Stromal cell of bone marrow (primary cell): ENCODE measurements at regions not wholly inside any gene's neighbourhood (a gene's known extent, or its start where the extent isn't known, plus 50 kb on each side); places are given as distances from the start of the nearest gene placed in this dataset.
"Not testable (repeated sequence)": the region's sequence is repeated elsewhere in the genome, so short reads cannot be mapped to it uniquely, and the experiment has no call there.

Experiments used
- DNase-seq: peaks from one replicate; pipeline ENCODE4 v3.0.0-alpha.2; 2012; ENCODE audit warnings: low read depth

GRCh38 chr1:100791586-100791985 lies 72.0 kb downstream of the VCAM1 start:
- no peak for DNase-seq

GRCh38 chr1:100793659-100794058 lies 74.1 kb downstream of the VCAM1 start:
- DNase-seq, result no peak

- peak; percentile 30 for DNase-seq
Observed at GRCh38 chr1:100794748-100795645, 75.5 kb downstream of the VCAM1 start.

GRCh38 chr1:100795646-100795985 lies 76.1 kb downstream of the VCAM1 start:
- no peak for DNase-seq

- DNase-seq, result no peak
Observed at GRCh38 chr1:100796046-100796445, 76.5 kb downstream of the VCAM1 start.

- DNase-seq, result no peak
Observed at GRCh38 chr1:100799548-100799947, 80.0 kb downstream of the VCAM1 start.

- DNase-seq, result no peak
Observed at GRCh38 chr1:100799954-100800612, 80.5 kb downstream of the VCAM1 start.

GRCh38 chr1:100801256-100801655 lies 81.7 kb downstream of the VCAM1 start:
- DNase-seq, result not testable (repeated sequence)

GRCh38 chr1:100803280-100803679 lies 83.7 kb downstream of the VCAM1 start:
- not testable (repeated sequence) for DNase-seq

GRCh38 chr1:100806601-100807000 lies 87.1 kb downstream of the VCAM1 start:
- no peak for DNase-seq

GRCh38 chr1:100810360-100810759 lies 84.3 kb downstream of the EXTL2 start:
- DNase-seq, result no peak

GRCh38 chr1:100811808-100812207 lies 82.8 kb downstream of the EXTL2 start:
- DNase-seq, result no peak

GRCh38 chr1:100814938-100815337 lies 79.7 kb downstream of the EXTL2 start:
- not testable (repeated sequence) for DNase-seq

- DNase-seq, result no peak
Observed at GRCh38 chr1:100816049-100816448, 78.6 kb downstream of the EXTL2 start.

GRCh38 chr1:100820195-100820594 lies 74.4 kb downstream of the EXTL2 start:
- not testable (repeated sequence) for DNase-seq

- DNase-seq, result not testable (repeated sequence)
Observed at GRCh38 chr1:100821919-100822318, 72.7 kb downstream of the EXTL2 start.
